Jurkat, Clone E6-1 (cell line): ENCODE measurements at regions not wholly inside any gene's neighbourhood (a gene's known extent, or its start where the extent isn't known, plus 50 kb on each side); places are given as distances from the start of the nearest gene placed in this dataset.

Experiments used
- DNase-seq: peaks from one replicate; pipeline ENCODE4 v3.0.0-alpha.2; 2011; ENCODE audit warnings: low read depth, low spot score
- H3K4me3 ChIP-seq: 2 replicates; pipeline ENCODE4 v1.5.1; 2011; ENCODE audit warnings: mild to moderate bottlenecking, low read length, control low read depth, moderate library complexity

DNA sequence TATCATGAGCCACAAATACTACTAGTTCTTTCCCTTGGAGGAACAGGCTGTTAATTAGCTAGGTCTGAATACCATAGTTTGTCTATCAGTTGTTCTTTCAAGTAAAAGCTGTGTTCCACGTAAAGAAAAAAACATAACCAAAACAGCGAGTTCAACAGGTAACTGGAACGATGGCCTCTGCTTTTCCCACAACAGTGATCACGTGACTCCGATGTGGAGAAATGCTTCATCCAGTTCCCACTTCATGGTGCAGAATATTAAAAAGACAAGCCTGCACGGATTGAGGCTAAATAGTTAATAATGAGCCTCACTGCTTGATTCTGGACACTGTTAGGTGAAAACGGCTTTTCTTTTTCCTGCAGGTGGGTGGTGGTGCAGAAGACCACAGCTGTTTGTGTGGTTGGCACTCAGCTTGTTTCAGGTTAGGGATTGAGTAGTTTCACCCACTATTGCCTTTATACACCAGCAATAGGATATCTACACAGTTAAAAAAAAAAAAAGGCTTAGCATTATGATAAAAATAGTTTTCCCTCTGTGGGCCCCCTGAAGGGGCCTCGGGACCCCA lies 88.1 kb downstream of the DACT2 start:
- no peak overlapping the region for H3K4me3 ChIP-seq
- DNase-seq, result no peak

DNA sequence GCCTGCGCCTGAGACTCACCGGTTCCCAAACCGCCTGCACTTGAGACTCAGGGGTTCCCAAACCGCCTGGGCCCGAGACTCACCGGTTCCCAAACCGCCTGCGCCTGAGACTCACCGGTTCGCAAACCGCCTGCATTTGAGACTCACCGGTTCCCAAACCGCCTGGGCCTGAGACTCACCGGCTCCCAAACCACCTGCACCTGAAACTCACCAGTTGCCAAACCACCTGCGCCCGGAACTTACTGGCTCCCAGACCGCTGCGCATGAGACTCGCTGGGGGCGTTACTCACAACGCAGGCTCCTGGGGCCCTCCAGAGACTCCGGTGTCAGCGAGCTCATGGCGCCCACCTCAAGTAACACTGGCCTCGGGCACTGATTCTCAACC lies 90.2 kb downstream of the DACT2 start:
- no peak for DNase-seq

DNA sequence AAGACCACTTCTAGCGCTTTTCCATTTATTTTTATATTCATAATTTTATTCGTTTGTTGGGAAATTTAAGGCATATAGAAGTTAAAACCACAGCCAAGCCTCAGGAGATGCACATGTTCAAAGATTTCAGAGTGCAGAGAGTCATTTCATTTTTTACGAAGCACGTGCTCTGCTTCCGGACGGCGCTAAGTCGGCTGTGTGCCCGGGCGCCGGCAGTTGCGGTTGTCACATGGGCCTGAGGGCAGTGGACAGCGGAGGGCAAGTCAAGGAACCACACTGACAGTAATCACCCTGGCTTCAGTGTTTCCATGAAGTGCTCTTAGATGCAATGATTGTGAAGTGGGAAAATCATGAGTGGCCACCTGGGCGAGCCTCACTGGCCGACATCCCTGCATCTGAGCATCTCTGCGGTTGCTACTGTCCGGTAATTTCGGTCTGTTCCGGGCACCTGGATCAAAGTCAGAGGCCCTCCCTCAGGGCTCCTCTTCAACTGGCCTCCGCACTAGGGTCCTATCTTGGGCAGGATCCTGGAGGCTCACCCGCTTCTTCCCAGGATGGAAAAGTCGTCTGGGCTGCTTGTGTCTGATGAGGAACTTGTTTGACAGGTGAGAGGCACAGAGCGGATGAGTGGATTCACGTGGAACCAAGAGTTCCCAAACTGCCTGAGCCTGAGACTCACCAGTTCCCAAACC lies 90.8 kb downstream of the DACT2 start:
- H3K4me3 ChIP-seq, result no peak overlapping the region
- no peak for DNase-seq

More for the DNA sequence above, 90.2 kb downstream of the DACT2 start:
- no peak overlapping the region for H3K4me3 ChIP-seq

DNA sequence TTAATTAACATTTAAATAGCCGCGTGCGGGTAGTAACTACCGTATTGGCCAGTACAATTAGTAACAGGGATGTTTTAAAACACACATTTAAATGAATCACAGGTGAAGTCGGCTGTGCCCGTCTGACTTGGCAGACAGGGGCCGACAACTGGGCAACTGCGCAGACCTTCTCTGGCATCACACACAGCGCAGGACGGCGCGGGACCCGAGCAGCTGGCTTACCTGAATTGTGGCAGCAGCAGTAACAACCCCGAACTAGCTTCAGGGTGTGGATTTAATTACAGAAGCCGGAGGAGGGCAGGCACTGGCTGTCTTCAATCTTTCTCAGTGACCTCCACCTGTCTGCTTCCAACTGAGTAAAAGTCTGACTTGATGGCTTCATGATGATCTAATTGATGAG lies 91.7 kb downstream of the DACT2 start:
- H3K4me3 ChIP-seq, result no peak overlapping the region
- DNase-seq, result no peak

DNA sequence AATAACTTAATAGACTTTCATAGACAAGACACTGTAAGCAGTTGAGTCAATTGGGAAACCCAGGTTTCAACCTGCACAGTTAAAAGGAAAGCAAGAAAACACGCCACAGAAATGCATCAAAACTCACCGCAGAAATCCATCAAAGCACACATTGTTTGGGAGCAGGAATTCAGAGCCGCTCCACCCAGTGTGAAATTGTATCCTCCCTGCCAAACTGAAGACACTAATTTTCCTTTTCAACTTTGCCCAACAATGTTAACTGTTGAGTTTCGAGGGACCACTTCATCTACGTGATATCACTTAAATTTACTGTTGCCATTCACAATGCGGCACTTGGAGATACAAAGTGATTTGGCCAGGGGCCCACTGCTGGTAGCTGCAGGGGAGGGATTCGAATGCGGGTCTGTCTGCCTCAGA lies 92.7 kb downstream of the DACT2 start:
- DNase-seq, result no peak
- H3K4me3 ChIP-seq, result no peak overlapping the region

DNA sequence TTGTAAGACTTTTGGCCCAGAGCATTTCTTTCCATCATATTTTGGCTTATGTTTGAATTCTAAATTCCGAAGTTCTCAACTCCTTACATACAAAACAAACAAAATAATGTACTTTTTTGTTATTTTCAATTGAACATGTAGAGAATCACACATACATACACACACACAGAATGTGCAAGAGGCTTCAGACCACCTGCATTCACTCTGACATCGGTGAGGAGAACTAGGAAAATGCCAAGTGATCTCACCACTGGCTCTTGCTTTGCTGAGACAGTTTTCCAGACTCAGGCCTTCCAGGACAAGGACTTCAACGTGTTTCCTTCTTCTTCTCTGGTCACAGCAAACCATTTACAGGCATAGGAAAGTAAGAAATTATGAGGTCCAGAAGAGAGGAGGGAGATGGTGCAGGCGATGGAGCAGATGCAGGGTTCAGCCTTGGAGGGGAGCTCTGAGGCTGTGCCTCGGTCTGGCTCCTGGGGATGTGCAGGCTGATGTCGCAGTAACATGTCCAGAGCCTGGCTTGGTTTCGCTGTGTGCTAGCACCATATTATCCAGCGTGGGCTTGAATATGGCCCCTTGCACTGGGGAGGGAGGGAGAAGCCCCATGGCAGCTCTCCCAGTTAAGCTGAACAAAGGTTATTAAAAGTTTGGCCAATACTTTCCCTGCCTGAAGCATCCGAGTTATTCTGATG lies 93.4 kb downstream of the DACT2 start:
- DNase-seq, result no peak
- H3K4me3 ChIP-seq, result no peak overlapping the region

DNA sequence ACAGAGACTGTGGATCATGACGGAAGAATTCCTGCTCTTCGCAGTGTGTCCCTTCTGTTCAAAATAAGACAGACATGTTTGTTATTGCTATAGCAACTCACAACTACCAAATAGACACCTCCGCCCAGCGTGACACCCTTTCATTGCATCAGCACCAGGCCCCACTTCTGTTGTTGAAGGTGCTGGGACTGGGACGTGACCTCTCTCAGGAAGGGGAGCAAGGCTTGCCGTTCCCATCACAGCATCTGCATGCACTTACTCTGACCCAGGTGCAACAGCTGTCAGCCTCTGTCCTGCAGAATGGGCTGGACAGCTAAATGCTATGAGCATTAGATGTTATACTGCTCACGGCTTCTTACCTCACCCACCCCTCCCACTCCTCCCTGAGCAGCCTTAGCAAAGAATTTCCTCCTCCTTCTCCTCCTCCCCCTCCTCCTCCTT lies 94.1 kb downstream of the DACT2 start:
- no peak overlapping the region for H3K4me3 ChIP-seq
- no peak for DNase-seq

DNA sequence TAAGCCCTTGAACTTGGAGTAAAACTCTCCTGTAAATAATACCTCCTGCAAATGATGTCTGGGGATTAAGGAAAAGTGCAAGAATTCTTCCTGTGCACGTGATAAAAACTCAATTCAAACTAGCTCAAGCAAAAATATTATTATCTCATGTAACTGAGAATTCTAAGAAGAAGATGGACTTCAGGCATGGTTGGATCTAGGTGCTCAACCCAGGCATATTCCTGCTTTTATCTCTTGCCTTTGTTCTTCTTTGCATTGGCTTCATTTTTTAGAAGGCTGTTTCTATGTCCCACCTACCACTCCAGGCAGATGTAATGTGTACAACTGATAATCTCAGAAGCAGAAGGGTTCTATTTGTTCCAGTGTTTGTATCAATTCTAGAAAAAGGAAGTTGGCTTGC lies 95.8 kb downstream of the DACT2 start:
- DNase-seq, result no peak
- no peak overlapping the region for H3K4me3 ChIP-seq

DNA sequence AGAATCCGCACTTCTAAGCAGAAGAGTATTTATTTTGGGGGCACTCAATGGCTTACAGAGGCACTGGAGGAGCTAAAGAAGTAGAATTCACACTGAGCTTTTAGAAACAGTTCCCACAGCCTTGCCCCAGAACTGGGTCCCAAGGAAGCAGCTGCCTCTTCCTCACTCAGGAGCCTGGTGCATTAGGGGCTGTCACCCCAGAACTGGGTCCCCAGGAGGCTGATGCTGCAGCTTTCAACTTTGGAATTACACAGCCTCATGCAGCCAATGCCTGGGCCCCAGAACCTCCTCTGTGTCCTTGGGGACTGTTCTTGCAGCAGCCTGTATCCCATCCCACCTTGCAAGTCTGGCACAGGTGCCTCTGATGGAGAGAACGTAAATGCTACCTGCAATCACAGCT lies 96.4 kb downstream of the DACT2 start:
- H3K4me3 ChIP-seq, result no peak overlapping the region
- DNase-seq, result no peak

DNA sequence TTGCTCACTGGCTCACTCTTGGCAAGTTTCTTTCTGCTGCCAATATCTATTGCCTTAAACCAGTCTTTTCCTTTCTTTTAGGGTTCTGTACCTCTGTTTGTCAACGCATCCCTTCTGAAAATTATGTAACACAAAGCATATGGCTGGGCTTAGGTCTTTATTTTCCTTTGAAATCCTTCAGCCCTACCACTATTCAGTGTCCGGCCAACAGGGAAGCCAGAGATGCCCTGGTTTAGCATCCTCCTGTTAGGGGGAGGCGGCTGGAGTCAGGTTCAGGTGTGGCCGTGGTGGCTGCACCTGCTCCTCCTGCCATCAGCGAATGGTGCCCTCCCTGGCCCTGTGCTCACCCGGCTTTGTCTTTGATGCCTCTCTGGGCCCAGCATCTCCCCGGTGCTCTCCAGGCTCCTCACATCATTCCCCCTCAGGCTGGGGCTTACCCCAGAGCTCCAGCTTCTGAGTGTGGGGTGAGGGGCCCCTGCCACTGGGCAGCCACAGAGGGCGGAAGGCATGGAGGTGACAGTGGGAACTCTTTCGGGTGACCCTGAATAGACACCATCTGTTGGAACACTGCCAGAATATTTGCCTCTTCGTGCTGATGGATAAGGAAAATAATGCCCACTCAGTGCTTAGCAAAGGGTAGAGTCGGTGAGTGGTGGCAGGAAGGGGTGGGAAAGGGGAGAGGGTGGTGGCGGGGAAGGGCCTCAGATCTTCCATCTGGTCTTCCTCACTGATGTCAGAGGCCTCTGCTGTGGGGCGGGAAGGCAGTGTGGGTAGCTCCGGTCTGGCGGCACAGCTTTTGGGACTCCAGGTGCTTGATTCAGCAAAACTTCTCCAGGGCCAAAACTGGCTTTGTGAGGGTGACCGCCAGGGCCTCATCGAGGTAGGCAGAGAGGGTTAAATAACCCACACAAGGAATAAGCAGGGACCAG lies 97.2 kb downstream of the DACT2 start:
- no peak for DNase-seq
- no peak overlapping the region for H3K4me3 ChIP-seq

DNA sequence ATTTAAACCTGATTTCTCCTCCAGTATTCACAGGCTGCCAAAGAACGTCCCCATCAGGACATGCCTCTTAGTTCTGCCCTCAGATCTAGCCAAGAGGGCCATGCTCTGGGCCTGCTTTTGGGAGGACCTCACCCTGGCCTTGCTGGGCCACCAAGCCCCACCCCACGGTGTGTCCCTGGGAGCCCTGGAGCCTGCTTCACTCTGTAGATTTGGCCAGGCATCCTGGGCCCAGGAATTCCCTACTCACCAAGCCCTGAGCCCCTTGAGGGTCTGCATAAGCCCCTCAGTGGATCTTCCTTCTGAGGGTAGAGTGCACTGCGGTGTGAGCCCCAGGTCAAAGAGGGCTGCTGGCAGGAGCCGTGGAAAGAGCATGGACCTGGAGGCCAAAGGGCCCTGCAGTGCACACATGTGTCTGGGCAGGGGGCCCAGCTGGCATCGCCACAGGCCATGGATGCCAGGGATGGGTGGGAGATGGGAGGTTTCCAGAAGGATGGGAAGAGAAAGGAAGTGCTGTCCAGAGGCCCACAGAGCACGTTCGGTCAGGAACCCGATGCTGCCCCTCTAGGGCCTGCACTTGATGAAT lies 98.0 kb downstream of the DACT2 start:
- no peak for DNase-seq
- no peak overlapping the region for H3K4me3 ChIP-seq

DNA sequence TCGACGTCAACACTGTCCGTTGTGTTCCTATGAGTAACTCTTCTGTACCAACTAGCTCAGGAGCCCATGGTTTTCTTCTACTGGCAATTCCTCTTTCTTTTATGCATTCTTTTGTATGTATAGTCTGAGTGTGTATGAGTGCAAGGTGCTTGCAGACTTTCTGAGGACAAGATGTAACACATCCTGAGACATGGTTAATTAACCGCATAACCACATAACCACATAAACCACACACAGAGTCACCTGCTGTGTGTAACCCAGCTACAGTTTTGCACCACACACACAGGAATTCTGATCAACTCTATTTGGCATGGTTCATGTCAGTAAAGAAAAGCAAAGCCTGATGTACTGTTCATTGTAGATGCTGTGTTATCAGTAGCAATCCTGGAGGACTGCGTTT lies 98.6 kb downstream of the DACT2 start:
- DNase-seq, result peak; percentile 77
- H3K4me3 ChIP-seq, result no peak overlapping the region

DNA sequence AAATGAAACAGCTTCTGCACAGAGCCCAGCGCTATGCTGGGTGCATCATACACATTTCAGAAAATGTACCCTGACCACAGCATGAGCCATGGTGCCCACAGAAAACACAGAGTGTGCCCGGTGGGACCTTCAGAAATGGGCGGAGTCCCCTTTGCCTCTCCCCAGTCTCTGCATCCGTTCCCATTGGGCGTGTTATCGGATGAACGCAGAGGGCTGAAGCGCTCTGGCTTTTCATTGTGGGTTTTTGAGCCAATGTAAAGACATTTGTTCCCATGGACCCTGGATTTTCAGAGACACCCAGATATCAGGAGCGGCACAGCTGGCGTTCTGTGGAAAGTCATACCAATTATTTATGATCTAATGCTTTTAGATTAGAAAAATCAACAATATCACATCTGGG lies 99.8 kb downstream of the DACT2 start:
- no peak for DNase-seq
- H3K4me3 ChIP-seq, result no peak overlapping the region

DNA sequence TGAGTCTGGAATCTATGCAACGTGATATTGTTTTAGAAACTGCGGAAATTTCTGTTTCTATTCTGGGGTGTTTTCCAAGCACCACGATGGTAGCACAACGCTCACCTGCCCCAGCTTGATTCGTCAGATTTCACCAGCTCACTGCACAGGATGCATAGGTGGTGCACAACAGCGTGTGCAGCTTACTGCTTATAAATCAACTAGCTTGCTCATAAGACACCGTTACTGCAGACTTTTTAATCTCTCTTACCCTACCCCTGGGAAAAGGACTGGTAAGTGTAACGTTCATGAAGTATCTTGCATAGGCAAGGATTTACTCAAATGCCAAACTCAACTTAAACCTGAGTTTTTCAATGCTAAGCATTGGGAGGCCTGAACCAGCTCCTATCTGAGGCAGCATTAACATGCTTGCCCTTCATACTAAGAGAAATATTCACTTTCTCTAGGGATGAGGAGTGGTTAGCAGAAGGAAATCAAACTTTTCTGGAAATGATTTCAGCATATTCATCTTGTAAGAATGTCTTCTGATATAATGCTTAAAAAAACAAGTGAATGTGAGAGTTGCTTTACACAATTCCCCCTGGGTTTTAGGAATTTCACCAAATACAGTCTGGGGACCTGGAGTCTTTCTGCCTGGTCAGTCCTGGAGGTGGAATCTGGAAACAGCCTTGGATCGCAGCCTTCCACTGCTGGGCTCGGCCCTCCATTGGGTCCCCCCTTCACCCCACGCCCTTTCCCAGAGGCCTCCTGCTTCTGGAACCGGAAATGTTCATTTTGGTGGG lies 100.6 kb downstream of the DACT2 start:
- no peak for DNase-seq
- H3K4me3 ChIP-seq, result no peak overlapping the region

DNA sequence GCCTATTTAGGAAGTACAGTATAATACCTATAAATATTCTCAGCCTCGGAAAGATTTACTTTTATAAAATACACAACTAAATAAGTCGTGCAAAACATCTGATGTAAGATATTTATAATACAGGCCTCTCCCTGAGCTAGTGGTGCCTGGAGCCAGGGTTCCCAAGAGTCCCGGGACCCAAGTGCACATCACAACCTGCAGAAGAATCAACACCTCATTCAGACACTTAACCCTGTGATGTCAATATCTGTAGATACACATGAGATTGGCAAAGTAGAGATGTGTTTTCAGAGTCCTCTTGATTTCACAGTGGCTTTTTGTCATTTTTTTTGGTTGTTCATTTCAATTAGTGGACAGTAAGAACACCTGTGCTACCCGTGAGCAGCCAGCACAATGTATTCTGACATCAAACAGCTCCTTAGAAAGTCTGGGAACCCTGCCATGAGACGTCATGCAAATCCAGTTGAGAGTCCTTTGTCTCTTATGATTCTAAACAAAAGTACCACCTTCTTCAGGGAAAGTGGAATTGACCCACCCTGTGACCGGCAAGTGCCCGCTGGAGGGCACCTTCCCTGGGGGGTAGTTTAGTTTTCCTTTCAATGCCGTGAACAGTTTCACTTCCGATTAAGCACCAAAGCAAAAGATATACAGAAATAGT lies 101.6 kb downstream of the DACT2 start:
- no peak for DNase-seq
- no peak overlapping the region for H3K4me3 ChIP-seq

DNA sequence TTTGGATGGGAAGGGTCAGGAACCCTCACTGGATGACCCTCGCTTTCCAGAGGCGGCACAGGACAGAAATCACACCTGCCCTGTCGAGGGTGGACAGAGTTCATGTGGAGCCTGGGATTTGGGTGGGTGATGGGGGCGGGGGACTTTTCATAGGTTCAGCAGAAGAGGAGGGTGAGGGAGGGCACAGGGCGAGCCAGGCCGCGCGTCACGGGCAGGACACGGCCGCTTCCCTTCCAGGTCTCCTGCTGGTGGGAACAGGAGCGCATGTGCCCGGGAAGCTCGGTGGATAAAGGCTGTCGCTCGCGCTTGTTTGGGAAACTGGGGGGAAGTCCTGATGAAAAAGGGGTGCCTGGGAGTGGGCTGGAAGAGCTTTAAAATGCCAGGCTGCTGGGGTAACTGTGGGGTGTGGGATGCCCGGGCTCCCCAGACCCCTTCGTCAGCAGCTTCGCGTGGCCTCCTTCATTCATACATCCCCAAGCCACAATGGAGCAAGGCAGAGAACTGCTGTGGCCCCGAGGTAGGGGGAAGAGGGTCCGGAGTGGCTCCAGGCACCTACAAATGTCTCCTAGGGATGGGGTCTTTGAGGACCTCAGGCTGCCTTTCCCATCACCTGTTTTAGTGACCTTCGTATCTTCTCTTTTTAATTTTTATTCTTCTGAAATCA lies 102.2 kb downstream of the DACT2 start:
- DNase-seq, result no peak
- H3K4me3 ChIP-seq, result no peak overlapping the region

DNA sequence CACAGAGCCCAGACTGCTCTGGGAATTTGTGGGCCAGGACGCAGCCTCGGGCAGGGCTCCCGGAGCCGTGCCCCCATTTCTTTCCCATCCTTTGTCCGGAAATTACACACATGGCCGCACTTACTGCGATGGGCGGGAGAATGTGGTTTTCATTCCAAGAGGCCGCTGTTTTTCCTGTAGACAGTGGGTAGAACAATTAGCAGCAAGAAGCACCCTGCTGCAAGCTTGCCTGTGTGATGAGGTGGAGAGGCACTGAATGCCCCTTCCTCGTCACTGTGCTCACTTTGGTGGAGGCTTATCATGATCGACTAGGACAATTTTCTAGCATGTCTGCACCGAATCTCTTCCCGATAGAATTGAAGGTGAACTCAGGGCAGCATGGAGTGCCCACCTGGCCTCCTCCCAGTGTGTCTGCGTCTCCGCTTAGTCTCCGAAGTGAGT lies 102.8 kb downstream of the DACT2 start:
- no peak overlapping the region for H3K4me3 ChIP-seq
- DNase-seq, result no peak

DNA sequence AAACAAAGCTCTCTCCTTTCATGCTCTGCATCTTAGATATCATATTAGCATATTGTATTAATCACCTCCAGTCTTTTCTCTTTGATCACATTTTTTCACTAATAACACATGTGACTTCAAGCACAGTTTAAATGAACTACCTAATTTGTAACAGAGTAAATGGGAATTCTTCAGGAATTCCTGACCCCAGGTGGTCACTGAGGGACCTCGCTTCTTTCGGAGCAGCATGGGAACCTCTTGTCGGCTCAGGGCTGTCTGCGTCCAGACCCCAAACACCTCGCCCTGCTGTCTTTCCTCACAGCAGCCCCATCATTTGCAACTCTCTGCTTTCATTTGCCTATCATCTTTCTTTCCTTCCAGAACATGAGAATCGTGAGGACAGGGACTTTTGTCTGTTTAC lies 103.5 kb downstream of the DACT2 start:
- H3K4me3 ChIP-seq, result no peak overlapping the region
- no peak for DNase-seq
